ENCODE measurements at regions not wholly inside any gene's neighbourhood (a gene's known extent, or its start where the extent isn't known, plus 50 kb on each side); places are given as distances from the start of the nearest gene placed in this dataset.

GRCh38 chr11:11752679-11753078 is 89.1 kb upstream of the USP47 start:
- TF ChIP-seq, protein P1, sequence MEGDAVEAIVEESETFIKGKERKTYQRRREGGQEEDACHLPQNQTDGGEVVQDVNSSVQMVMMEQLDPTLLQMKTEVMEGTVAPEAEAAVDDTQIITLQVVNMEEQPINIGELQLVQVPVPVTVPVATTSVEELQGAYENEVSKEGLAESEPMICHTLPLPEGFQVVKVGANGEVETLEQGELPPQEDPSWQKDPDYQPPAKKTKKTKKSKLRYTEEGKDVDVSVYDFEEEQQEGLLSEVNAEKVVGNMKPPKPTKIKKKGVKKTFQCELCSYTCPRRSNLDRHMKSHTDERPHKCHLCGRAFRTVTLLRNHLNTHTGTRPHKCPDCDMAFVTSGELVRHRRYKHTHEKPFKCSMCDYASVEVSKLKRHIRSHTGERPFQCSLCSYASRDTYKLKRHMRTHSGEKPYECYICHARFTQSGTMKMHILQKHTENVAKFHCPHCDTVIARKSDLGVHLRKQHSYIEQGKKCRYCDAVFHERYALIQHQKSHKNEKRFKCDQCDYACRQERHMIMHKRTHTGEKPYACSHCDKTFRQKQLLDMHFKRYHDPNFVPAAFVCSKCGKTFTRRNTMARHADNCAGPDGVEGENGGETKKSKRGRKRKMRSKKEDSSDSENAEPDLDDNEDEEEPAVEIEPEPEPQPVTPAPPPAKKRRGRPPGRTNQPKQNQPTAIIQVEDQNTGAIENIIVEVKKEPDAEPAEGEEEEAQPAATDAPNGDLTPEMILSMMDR (IDR thresholded peaks at IDR 0.05), result no peak
- TF ChIP-seq POLR2A (IDR thresholded peaks at IDR 0.05), result no peak
